Choroid plexus epithelial cell (primary cell): ENCODE measurements at regions not wholly inside any gene's neighbourhood (a gene's known extent, or its start where the extent isn't known, plus 50 kb on each side); places are given as distances from the start of the nearest gene placed in this dataset.

ENCODE experiments used
- DNase-seq: peaks from one replicate; pipeline ENCODE4 v3.0.0-alpha.2; 2010; ENCODE audit warnings: low read depth
- H3K4me3 ChIP-seq: 2 replicates; pipeline ENCODE4 v1.5.1; 2011; ENCODE audit warnings: low read depth, mild to moderate bottlenecking, control low read depth, low read length, moderate library complexity
- CTCF ChIP-seq: conservative IDR thresholded peaks from 2 replicates; pipeline ENCODE4 v1.5.1; 2011; ENCODE audit warnings: low read depth, mild to moderate bottlenecking, control low read depth, inconsistent platforms, low read length, moderate library complexity

- no peak for TF ChIP-seq CTCF
- DNase-seq = no peak
- H3K4me3 ChIP-seq = no peak overlapping the region
Measured at GRCh38 chr1:36743286-36744005, 260.7 kb upstream of the CSF3R start.

GRCh38 chr1:36741066-36741465 is 258.4 kb upstream of the CSF3R start:
- no peak for TF ChIP-seq CTCF
- H3K4me3 ChIP-seq = no peak overlapping the region
- DNase-seq = no peak

- no peak for DNase-seq
- TF ChIP-seq CTCF = no peak
- no peak overlapping the region for H3K4me3 ChIP-seq
Measured at GRCh38 chr1:36740446-36740845, 257.7 kb upstream of the CSF3R start.

- no peak for DNase-seq
- no peak overlapping the region for H3K4me3 ChIP-seq
- no peak for TF ChIP-seq CTCF
Measured at GRCh38 chr1:36739703-36740289, 257.1 kb upstream of the CSF3R start.

GRCh38 chr1:36738245-36738644 is 255.5 kb upstream of the CSF3R start:
- DNase-seq = no peak
- TF ChIP-seq CTCF = no peak
- no peak overlapping the region for H3K4me3 ChIP-seq

- no peak overlapping the region for H3K4me3 ChIP-seq
- TF ChIP-seq CTCF = no peak
- DNase-seq = no peak
Measured at GRCh38 chr1:36737767-36738166, 255.1 kb upstream of the CSF3R start.

- H3K4me3 ChIP-seq = no peak overlapping the region
- no peak for TF ChIP-seq CTCF
- no peak for DNase-seq
Measured at GRCh38 chr1:36737038-36737555, 254.4 kb upstream of the CSF3R start.
